Muscle layer of duodenum (tissue), 2 donors: ENCODE measurements at regions not wholly inside any gene's neighbourhood (a gene's known extent, or its start where the extent isn't known, plus 50 kb on each side); places are given as distances from the start of the nearest gene placed in this dataset.

Source experiments
- H3K27ac ChIP-seq: one replicate; pipeline ENCODE4 v1.7.0; 2013; ENCODE audit warnings: mild to moderate bottlenecking, low read length
- H3K27me3 ChIP-seq: one replicate; pipeline ENCODE4 v1.7.0; 2013; ENCODE audit warnings: low read depth, mild to moderate bottlenecking, control low read depth, low read length
- H3K36me3 ChIP-seq, 2 donors: one replicate each; pipeline ENCODE4 v1.7.0; 2013; ENCODE audit warnings: low read length in 2 of 2, control low read depth in 1 of 2, mild to moderate bottlenecking in 1 of 2; ENCODE audit not compliant: insufficient read depth in 2 of 2, control insufficient read depth in 1 of 2
- H3K4me1 ChIP-seq, 2 donors: one replicate each; pipeline ENCODE4 v1.7.0; 2013; ENCODE audit warnings: low read length in 2 of 2, mild to moderate bottlenecking in 2 of 2, control low read depth in 1 of 2, moderate library complexity in 1 of 2; ENCODE audit not compliant: insufficient read depth in 2 of 2, control insufficient read depth in 1 of 2
- H3K4me3 ChIP-seq, 2 donors: one replicate each; pipeline ENCODE4 v1.7.0; 2013; ENCODE audit warnings: low read length in 2 of 2, low read depth in 1 of 2, mild to moderate bottlenecking in 1 of 2
- H3K9me3 ChIP-seq, 2 donors: one replicate each; pipeline ENCODE4 v1.7.0; 2013; ENCODE audit warnings: low read length in 2 of 2, control low read depth in 1 of 2, mild to moderate bottlenecking in 1 of 2; ENCODE audit not compliant: control insufficient read depth in 1 of 2
- donor health status: healthy.

DNA sequence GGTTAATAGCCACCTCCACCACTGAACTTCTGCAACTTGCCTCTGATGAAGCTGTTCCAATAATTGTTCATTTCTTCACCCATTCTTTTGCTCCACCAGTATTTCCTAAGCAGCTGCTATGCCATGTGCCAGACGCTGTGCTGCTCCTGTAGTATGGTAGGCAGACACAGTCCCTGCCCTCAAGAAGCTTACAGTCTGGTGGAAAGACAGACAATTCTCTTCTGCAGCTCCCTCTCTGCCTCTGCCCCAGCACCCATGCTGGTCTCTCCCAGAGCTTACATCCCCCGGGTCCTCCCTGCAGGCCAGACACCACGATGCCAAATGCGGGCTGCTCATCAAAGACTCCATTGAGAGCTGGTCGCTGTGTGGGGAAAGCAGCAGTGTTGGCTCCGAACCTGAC, 111.6 kb upstream of the ESRRB start:
- no peaks in the 10 kb centered on the region for H3K9me3 ChIP-seq
- no peaks in the 10 kb centered on the region for H3K36me3 ChIP-seq
- H3K27me3 ChIP-seq, result no peaks in the 10 kb centered on the region
- H3K4me3 ChIP-seq, result no peak overlapping the region
- H3K4me1 ChIP-seq, result no peaks in the 10 kb centered on the region
- H3K27ac ChIP-seq, result no peak overlapping the region

GRCh38 chr14:76267322-76268046, 108.5 kb upstream of the ESRRB start:
- Histone ChIP-seq H3K27ac (no peak overlapping the region), H3K4me1 (no peaks in the 10 kb centered on the region), H3K4me3 (peak overlapping the region; percentile 54 to 83), H3K27me3 (no peaks in the 10 kb centered on the region), H3K36me3 (no peaks in the 10 kb centered on the region), H3K9me3 (no peaks in the 10 kb centered on the region)

GRCh38 chr14:76268047-76268431, 107.9 kb upstream of the ESRRB start:
- Histone ChIP-seq H3K27me3 (no peaks in the 10 kb centered on the region), H3K27ac (no peak overlapping the region), H3K9me3 (no peaks in the 10 kb centered on the region), H3K36me3 (no peaks in the 10 kb centered on the region), H3K4me3 (peak overlapping the region; percentile 54 to 83), H3K4me1 (no peaks in the 10 kb centered on the region)

GRCh38 chr14:76268700-76269099, 107.2 kb upstream of the ESRRB start:
- Histone ChIP-seq H3K27ac (no peak overlapping the region), H3K4me3 (peak overlapping the region in 1 of 2 donors; percentile 83), H3K4me1 (no peaks in the 10 kb centered on the region), H3K36me3 (no peaks in the 10 kb centered on the region), H3K9me3 (no peaks in the 10 kb centered on the region), H3K27me3 (no peaks in the 10 kb centered on the region)

DNA sequence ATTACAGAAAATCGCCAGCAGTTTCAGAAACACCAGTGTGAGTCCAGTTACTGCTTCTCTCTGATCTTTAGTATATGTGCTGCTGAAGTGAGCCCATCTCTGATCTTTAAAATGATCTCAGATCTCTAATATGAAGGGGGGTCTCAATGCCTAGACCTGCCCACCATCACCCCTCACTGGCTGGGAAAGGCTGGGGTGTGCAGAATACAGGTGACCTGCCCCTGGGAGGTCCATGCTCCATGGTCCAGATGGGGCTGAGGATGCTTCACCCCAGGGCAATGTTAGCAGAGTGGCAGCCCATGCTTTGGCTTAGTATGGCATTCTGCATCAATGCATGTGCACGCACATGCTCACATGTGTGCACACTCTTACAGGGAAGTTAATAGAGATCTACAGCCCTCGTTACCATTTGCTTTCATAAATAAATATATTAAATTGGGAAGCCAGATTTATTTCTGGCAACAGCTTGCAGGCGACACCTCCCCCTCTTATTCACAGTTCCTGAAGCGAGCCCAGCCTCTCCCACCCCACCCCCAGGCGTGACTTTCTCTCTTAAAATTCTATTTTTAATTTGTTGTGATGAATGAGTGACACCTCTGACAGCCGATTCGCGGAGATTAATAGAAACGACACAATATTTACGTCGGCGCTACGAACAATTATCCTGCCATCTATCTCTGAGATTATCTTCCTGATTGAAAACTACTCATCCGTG, 104.7 kb upstream of the ESRRB start:
- H3K9me3 ChIP-seq, result no peaks in the 10 kb centered on the region
- H3K27me3 ChIP-seq, result no peaks in the 10 kb centered on the region
- H3K36me3 ChIP-seq, result no peaks in the 10 kb centered on the region
- H3K27ac ChIP-seq, result no peak overlapping the region
- no peak overlapping the region for H3K4me3 ChIP-seq
- no peaks in the 10 kb centered on the region for H3K4me1 ChIP-seq

DNA sequence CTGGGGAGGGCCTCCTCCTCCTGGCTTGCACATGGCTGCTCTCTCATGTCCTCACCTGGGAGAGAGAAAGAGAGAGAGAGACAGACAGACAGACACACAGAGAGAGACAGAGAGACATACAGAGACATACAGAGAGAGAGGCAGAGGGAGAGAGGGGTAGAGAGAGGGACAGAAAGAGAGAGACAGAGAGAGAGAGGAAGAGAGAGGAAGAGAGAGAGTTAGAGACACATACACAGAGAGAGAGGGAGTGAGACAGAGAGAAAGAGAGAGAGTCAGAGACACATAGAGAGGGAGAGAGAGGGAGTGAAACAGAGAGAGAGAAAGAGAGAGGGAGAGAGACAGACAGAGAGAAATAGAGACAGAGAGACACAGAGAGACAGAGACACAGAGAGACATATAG, 103.6 kb upstream of the ESRRB start:
- H3K36me3 ChIP-seq, result no peaks in the 10 kb centered on the region
- H3K27ac ChIP-seq, result no peak overlapping the region
- no peaks in the 10 kb centered on the region for H3K27me3 ChIP-seq
- no peak overlapping the region for H3K4me3 ChIP-seq
- no peaks in the 10 kb centered on the region for H3K4me1 ChIP-seq
- no peaks in the 10 kb centered on the region for H3K9me3 ChIP-seq

DNA sequence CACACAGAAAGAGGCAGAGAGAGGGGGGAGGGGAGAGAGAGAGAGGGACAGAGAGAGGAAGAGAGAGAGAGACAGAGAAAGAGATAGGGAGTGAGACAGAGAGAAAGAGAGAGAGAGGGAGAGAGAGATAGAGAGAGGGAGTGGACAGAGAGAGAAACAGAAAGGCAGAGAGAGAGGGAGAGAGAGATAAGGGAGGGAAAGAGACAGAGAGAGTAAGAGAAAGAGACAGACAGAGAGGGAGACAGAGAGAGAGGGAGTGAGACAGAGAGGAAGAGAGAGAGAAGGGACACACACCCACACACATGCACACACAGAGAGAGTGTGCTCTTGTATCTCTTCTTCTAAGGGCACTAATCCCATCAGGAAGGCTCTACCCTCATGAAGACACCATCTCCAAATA, 103.2 kb upstream of the ESRRB start:
- H3K4me1 ChIP-seq, result no peaks in the 10 kb centered on the region

GRCh38 chr14:76273346-76273745, 102.6 kb upstream of the ESRRB start:
- H3K4me1 ChIP-seq, result no peaks in the 10 kb centered on the region

More for the DNA sequence above, 103.2 kb upstream of the ESRRB start:
- H3K27ac ChIP-seq, result no peak overlapping the region
- no peaks in the 10 kb centered on the region for H3K36me3 ChIP-seq
- H3K27me3 ChIP-seq, result no peaks in the 10 kb centered on the region
- H3K9me3 ChIP-seq, result no peaks in the 10 kb centered on the region
- H3K4me3 ChIP-seq, result no peak overlapping the region

DNA sequence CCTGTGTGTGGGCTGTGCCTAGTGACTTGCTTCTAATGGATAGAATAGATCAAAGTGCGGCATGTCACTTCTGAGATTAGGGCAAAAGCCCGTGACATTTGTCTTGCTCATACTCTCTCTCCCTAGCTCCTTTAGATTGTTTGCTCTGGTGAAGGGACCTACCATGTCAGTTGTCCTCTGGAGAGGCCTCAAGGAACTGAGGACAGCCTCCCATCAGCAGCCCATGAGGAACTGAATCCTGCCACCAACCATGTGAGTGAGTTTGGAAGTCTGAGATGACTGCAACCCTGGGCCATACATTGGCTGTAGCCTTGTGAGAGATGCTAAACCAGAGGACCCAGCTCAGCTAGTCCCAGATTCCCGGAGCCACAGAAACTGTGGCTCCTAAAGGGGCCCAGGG, 101.6 kb upstream of the ESRRB start:
- H3K36me3 ChIP-seq, result no peaks in the 10 kb centered on the region
- H3K4me1 ChIP-seq, result no peaks in the 10 kb centered on the region
- no peak overlapping the region for H3K4me3 ChIP-seq

More at GRCh38 chr14:76273346-76273745, 102.6 kb upstream of the ESRRB start:
- Histone ChIP-seq H3K4me3 (no peak overlapping the region), H3K9me3 (no peaks in the 10 kb centered on the region), H3K27ac (no peak overlapping the region), H3K36me3 (no peaks in the 10 kb centered on the region), H3K27me3 (no peaks in the 10 kb centered on the region)

GRCh38 chr14:76277586-76278130, 98.3 kb upstream of the ESRRB start:
- Histone ChIP-seq H3K4me1 (no peaks in the 10 kb centered on the region), H3K27ac (no peak overlapping the region), H3K9me3 (no peaks in the 10 kb centered on the region), H3K36me3 (no peaks in the 10 kb centered on the region), H3K27me3 (no peaks in the 10 kb centered on the region), H3K4me3 (no peak overlapping the region)

More for the DNA sequence above, 101.6 kb upstream of the ESRRB start:
- H3K27ac ChIP-seq, result no peak overlapping the region
- H3K9me3 ChIP-seq, result no peaks in the 10 kb centered on the region
- no peaks in the 10 kb centered on the region for H3K27me3 ChIP-seq

DNA sequence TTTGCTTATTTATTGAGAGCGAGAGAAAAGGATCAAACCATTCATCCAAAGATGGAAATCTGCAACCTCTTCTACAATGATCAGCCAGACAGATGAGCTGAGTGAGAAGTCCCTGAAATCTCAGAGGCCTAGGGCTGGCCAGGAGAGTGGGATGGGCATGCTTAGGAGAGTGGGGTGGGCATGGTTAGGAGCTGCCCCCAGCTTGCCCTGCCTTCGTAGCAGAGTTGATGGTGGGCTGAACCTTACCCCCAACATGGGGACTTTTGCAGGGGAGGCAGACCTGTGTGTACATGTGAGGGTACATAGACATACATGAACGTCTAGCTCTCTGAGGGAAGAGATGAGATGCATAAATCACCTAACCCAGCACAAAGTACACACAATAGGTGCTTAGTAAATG, 95.7 kb upstream of the ESRRB start:
- Histone ChIP-seq H3K9me3 (no peaks in the 10 kb centered on the region), H3K4me3 (no peak overlapping the region), H3K27ac (no peak overlapping the region), H3K36me3 (no peaks in the 10 kb centered on the region), H3K27me3 (no peaks in the 10 kb centered on the region), H3K4me1 (no peaks in the 10 kb centered on the region)
